ENCODE measurements at regions not wholly inside any gene's neighbourhood (a gene's known extent, or its start where the extent isn't known, plus 50 kb on each side); places are given as distances from the start of the nearest gene placed in this dataset.

GRCh38 chr7:156514851-156515250 lies 125.7 kb upstream of the RNF32 start:
- 74 to 88% (median 84%) methylated on average over 7 of the region's 7 CpGs for WGBS, 5 donors
- H3K27me3 ChIP-seq (replicated peaks in 1 of 7), result no peaks in the 10 kb centered on the region
- H3K4me1 ChIP-seq, result no peaks in the 10 kb centered on the region
- intact Hi-C loops (cut with DNase I; ENCODE audit: low total_unique reads), result no loop called here
- no peaks in the 10 kb centered on the region for H3K36me3 ChIP-seq
- H3K4me3 ChIP-seq, result no peak overlapping the region
- H3K27ac ChIP-seq, result no peak overlapping the region
- H3K9me3 ChIP-seq, result peaks cover 8 to 31% (median 29%) of the 10 kb centered on the region in 8 donors
- TF ChIP-seq, protein P1, sequence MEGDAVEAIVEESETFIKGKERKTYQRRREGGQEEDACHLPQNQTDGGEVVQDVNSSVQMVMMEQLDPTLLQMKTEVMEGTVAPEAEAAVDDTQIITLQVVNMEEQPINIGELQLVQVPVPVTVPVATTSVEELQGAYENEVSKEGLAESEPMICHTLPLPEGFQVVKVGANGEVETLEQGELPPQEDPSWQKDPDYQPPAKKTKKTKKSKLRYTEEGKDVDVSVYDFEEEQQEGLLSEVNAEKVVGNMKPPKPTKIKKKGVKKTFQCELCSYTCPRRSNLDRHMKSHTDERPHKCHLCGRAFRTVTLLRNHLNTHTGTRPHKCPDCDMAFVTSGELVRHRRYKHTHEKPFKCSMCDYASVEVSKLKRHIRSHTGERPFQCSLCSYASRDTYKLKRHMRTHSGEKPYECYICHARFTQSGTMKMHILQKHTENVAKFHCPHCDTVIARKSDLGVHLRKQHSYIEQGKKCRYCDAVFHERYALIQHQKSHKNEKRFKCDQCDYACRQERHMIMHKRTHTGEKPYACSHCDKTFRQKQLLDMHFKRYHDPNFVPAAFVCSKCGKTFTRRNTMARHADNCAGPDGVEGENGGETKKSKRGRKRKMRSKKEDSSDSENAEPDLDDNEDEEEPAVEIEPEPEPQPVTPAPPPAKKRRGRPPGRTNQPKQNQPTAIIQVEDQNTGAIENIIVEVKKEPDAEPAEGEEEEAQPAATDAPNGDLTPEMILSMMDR (IDR thresholded peaks at IDR 0.05 in 8 of 11, conservative IDR thresholded peaks at IDR 0.05 in 3 of 11), result no peak
- TF ChIP-seq POLR2A (IDR thresholded peaks at IDR 0.05), result no peak
- no peak for TF ChIP-seq POLR2AphosphoS5 (IDR thresholded peaks at IDR 0.05)
- no peak for DNase-seq

- 86 to 94% (median 87%) methylated on average over 2 of the region's 2 CpGs for WGBS, 5 donors
- intact Hi-C loops (cut with DNase I; ENCODE audit: low total_unique reads), result no loop called here
- TF ChIP-seq POLR2AphosphoS5 (IDR thresholded peaks at IDR 0.05), result no peak
- TF ChIP-seq, protein P1 (IDR thresholded peaks at IDR 0.05 in 8 of 11, conservative IDR thresholded peaks at IDR 0.05 in 3 of 11), result no peak
- no peak for TF ChIP-seq POLR2A (IDR thresholded peaks at IDR 0.05)
- H3K4me1 ChIP-seq, result no peaks in the 10 kb centered on the region
- no peaks in the 10 kb centered on the region for H3K36me3 ChIP-seq
- H3K4me3 ChIP-seq, result no peak overlapping the region
- DNase-seq, result no peak
- H3K9me3 ChIP-seq, result peaks cover 8 to 54% (median 41%) of the 10 kb centered on the region in 8 donors
- no peaks in the 10 kb centered on the region for H3K27me3 ChIP-seq (replicated peaks in 1 of 7)
- H3K27ac ChIP-seq, result no peak overlapping the region
Measured at GRCh38 chr7:156511426-156511825, 129.1 kb upstream of the RNF32 start.

DNA sequence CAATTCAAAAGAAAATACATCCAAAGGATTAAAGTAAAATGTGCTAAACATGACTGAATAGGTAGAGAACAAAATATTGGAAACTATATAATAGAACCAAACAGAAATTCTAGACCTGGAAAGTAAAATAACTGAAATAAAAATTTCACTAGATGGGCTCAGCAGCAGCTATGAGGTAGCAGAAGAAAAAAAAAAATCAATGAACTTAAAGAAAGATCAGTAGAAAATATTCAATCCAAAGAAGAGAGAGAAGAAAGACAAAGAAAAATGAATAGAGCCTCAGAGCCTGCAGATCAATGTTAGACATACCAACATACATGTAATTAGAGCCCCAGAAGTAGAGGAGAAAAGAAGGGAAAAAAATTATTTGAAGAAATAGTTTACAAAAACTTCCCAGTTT lies 129.6 kb upstream of the RNF32 start:
- DNase-seq, result no peak
- no peak for TF ChIP-seq POLR2AphosphoS5 (IDR thresholded peaks at IDR 0.05)
- no peak for TF ChIP-seq POLR2A (IDR thresholded peaks at IDR 0.05)
- TF ChIP-seq, protein P1 (IDR thresholded peaks at IDR 0.05 in 8 of 11, conservative IDR thresholded peaks at IDR 0.05 in 3 of 11), result no peak
- Histone ChIP-seq H3K9me3 (peaks cover 8 to 54% (median 41%) of the 10 kb centered on the region in 8 donors), H3K4me1 (no peaks in the 10 kb centered on the region), H3K4me3 (no peak overlapping the region), H3K27ac (no peak overlapping the region), H3K36me3 (no peaks in the 10 kb centered on the region), H3K27me3 (replicated peaks in 1 of 7) (no peaks in the 10 kb centered on the region)
- intact Hi-C loops (cut with DNase I; ENCODE audit: low total_unique reads), result no loop called here

DNA sequence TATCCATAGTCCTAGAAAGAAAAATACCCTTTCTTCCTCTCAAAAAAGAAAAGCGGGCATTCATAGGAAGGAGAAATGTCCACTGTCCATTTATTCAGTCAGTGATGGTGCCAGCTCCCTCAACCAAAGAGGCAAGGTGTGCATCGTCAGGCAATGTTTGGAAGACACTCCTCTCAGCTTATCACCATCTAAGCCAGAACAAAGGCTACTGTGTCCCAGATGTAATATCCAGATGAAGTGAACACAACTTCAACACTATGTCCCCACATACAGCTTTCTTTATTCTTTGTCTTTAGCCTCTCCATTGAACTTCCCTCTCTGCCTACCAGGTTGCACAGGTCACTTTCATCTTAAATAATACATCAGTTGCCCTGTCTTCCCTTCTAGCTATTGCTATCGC lies 131.4 kb upstream of the RNF32 start:
- H3K27ac ChIP-seq, result no peak overlapping the region
- H3K36me3 ChIP-seq, result no peaks in the 10 kb centered on the region
- TF ChIP-seq, protein P1 (IDR thresholded peaks at IDR 0.05 in 8 of 11, conservative IDR thresholded peaks at IDR 0.05 in 3 of 11), result no peak
- TF ChIP-seq POLR2A (IDR thresholded peaks at IDR 0.05) (no peak), POLR2AphosphoS5 (IDR thresholded peaks at IDR 0.05) (no peak)
- H3K27me3 ChIP-seq (replicated peaks in 1 of 7), result no peaks in the 10 kb centered on the region
- DNase-seq, result no peak
- no peak overlapping the region for H3K4me3 ChIP-seq
- intact Hi-C loops (cut with DNase I; ENCODE audit: low total_unique reads), result no loop called here
- peaks cover 8 to 54% (median 41%) of the 10 kb centered on the region in 8 donors for H3K9me3 ChIP-seq
- 87 to 91% (median 91%) methylated on average over 3 of the region's 3 CpGs for WGBS, 5 donors
- H3K4me1 ChIP-seq, result no peaks in the 10 kb centered on the region
